ENCODE measurements at regions not wholly inside any gene's neighbourhood (a gene's known extent, or its start where the extent isn't known, plus 50 kb on each side); places are given as distances from the start of the nearest gene placed in this dataset.

- DNase-seq = no peak
These were observed 466.5 kb downstream of the PSAT1 start for GRCh38 chr9:78763424-78763823.

- DNase-seq = no peak
These were observed 468.9 kb downstream of the PSAT1 start for GRCh38 chr9:78765861-78766260.

DNA sequence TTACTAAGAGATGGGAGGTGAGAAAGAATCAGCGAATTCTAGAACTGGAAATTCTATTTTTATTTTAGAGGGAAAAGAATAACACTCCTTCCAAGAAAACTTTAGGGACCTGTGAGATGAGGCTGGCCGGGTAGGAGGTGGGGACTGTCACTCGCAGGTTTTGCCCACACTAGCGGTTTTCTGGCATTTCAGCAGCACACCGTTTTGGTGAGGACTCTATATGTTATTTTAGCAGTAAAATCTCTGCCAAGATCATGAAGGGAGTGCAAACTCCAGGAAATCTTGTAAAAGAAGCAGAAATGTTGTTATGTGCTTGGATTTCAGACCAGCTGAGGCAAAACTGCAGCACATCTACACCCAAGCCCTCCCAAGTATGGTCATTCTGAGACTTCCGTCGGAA is 470.6 kb downstream of the PSAT1 start:
- no peak for DNase-seq

- no peak for DNase-seq
These were observed 472.8 kb downstream of the PSAT1 start for GRCh38 chr9:78769690-78770089.

DNA sequence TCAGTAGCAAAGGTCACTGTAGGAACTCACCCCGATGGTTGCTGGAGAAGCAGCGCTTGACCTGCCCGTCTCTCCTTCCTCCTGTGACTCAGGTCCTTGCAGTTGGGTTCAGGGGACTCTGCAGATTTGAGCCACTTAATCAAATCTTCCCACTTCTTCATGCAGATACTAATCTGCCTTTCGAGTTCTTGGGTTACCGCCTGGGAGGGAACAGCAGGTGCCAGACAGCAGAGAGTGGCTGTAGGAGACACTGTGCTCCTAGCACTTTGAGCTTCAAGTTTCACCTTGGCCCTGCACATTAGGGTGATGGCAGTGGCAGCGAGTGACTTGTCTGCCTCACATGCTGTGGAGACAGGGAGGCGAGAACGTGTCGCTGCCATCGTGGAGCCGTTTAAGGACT is 478.3 kb downstream of the PSAT1 start:
- DNase-seq = no peak

DNA sequence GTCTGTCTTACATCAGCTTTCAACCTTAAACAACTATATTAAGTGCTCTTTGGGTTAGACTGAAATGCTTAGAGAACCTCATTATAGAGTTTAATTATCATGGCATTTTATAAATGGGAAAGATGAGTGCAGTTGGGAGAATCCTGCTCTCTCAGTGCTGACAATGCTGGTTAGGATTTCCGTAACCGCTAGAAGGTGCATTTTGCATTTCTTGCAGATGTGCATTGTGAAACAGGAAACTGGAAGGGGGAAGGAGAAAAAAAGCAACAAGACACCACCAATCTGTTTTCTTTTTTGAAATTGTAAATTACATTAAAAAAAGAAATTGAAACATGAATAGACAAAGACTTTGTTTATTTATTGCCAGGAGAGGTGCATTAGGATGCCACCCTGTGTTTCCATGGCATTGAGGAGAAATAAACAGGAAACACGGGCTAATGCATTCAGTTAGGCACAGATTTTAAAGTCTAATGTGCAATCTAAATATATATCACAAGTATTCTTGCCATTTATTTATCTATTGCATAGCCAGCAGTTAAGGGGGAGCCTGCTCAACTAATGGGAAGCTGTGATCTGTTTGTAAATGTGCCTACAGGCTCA is 478.9 kb downstream of the PSAT1 start:
- no peak for DNase-seq

DNA sequence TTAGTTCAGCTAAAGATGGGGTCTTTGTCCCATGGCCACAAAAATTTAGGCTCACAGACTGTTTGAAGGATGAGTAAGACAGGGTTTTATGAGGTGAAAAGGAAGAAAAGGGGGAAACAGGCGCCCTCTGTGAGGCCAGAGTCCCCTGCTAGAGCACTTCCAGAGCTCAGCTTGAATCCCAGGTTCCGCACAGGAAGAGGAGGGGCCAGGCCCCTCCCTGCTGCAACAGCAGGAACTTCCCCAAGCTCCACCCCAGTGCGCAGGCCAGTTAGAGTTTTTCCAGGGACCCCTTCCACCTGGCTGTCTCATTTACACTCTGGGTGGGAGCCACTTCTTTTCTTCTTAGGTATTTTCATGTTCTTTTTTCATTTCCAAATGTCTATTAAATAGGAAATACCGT is 480.8 kb downstream of the PSAT1 start:
- no peak for DNase-seq

- no peak for DNase-seq
These were observed 481.4 kb downstream of the PSAT1 start for GRCh38 chr9:78778318-78778717.

DNA sequence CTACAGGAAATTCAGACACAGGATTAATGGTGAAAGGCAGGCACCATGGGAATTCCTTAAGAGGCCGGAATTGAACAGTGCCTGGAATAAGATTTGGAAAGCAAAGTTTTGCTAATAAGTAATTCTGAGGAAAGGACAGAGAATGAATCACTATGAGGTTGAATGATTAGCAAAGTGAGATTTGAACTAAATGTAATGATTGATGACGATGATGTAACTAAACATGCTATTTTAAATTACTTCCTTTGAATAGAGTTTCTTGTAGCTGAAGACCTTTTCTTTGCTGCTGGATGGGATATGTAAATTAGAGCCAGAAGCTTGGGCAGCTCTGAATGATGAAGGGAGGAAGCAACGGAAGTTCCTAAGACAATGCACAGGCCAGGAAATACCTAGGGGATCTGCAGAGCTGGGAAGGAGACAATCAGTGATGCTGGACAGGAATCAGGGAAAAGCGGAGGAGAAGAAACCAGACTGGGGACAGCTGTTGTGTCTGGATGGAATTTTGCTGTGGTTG is 482.0 kb downstream of the PSAT1 start:
- DNase-seq = no peak

DNA sequence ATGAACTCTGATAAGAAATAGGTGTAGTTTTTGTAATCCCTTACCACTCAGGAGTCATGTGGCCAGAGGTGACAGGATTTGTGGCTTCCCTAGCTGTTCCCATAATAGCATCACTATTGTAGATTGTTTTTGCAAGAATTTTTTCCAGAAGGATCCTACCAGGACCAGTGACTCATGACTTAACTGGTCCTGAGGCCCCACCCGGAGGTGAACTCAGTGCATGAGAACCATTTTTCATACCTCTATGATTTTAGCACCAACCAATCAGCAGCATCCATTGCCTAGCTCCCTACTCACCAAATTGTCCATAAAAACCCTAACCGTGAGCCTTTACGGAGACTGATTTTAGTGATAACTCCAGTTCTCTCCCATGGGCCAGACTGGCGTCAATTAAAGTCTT is 484.8 kb downstream of the PSAT1 start:
- no peak for DNase-seq

DNA sequence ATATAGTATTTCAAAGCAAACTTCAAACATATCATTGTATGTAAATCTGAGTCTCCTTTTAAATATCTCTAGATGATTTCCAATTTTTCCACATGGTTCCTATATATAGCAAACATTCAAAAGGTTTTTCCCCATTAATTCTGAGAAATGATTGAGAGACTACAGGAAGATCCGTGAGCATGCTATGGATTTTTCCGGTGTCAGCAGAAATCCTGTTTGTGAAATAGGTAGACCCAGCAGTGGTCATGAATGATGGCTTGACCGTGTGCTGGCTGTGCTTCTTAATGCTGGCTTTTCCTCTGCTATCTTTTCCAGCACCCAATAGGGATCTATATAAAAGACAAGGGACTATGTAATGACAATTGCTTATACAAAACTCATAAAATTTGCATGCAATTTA is 485.3 kb downstream of the PSAT1 start:
- DNase-seq = no peak

- DNase-seq = no peak
These were observed 485.9 kb downstream of the PSAT1 start for GRCh38 chr9:78782858-78783257.

- no peak for DNase-seq
These were observed 486.8 kb downstream of the PSAT1 start for GRCh38 chr9:78783743-78784142.

- DNase-seq = no peak
These were observed 489.9 kb downstream of the PSAT1 start for GRCh38 chr9:78786794-78787193.

- no peak for DNase-seq
These were observed 491.2 kb downstream of the PSAT1 start for GRCh38 chr9:78788101-78788500.

DNA sequence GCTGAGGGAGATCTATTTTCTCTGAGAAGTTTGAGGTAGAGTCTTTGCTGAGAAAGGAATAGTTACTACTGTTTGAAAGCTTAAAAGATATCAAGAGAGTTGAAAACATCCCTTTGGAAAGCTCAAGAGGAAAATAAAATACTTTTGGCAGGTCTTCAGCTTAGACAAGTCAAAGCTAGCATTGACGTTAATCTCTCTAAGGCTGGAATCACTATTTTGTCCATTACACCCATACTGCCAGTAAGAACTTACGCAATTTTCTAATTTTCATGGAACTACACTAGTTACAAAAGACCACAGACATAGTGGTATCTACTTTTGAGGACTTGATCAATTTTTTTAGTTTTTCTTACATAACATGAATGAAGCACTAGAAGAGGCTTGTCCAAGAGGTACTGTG is 494.9 kb downstream of the PSAT1 start:
- DNase-seq = no peak

DNA sequence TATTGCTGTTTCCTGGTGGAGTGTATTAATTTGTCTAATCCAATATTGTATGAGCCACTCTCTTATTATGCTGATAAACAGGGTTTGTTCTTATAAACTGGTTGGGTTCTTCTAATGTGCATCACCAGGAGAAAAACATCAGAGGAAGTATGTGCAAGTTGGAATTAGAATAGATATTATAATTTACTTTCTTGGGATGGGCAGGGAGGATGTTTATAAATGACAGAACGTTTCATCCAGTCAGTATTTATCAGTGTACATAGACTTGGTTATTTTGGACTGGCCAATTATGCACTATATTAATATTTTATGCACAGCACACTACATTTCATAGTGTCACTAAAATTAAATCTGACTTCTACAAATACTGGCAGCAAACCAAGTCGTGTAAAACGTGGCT is 495.8 kb downstream of the PSAT1 start:
- DNase-seq = no peak

- DNase-seq = no peak
These were observed 508.8 kb downstream of the PSAT1 start for GRCh38 chr9:78805771-78806170.

- DNase-seq = no peak
These were observed 509.7 kb downstream of the PSAT1 start for GRCh38 chr9:78806492-78807160.

- DNase-seq = no peak
These were observed 510.4 kb downstream of the PSAT1 start for GRCh38 chr9:78807286-78807685.

DNA sequence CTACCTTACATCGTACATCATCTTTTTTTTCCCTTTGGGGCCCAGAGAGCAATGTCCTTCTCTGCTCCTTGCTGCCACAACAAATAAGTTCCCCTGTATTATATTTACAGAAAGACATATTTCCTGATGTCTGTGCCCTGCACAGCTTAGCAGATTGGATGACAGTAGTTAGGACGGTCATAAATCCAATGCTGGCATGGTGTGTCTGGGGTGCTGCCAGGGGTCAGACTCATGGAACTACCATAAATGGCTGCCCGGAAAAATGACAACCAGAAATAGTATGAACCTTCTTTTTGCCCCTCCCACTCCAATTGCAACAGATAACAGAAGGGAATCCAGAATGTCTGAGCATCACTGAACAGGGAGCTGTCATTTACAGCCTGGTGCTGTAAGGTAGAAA is 511.1 kb downstream of the PSAT1 start:
- no peak for DNase-seq

GRCh38 chr9:78811622-78812276 is 514.8 kb downstream of the PSAT1 start:
- no peak for DNase-seq

DNA sequence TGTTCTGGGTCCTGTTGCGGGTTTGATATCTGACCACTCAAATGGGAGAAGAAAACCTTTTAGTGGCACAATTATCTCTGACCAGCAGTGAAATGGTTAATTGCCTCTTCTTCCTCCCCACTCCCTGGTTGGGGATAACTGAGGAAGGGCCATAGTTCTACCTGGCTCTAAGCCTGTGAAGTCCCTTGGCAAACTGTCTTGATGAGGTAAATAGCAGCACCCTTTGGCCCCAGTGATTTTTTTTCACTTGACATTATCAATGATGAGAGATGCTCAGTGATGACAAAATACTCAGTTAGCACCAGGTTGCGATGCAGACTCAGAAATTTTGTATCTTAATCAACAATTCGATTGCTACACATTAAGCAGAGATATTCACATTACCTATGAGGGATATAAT is 515.7 kb downstream of the PSAT1 start:
- no peak for DNase-seq

DNA sequence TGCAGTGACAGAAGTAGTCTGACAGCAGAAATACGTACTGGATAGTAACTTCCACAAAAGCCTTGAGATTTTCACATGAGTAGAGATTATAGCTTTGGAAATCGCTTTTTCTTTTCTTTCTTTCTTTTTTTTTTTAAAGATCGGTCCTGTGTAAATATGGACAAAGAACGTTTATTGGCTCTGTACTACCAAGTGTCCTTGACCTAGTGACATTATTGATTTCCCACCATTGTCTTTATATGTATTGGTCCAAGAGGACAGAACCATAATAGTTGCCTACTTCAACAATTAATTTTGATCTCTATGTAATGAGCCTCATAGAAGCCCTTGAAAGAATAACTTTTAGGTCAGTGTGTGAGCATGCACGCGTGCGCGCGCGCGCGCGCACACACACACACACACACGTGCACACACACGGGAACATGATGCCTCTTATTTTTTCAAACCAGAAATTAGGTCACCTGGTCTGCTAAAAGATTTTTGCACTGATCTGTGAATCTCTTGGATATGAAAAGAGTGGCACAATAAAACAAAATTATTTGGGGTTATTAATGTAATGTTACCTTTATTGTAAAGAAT is 516.8 kb downstream of the PSAT1 start:
- no peak for DNase-seq
